ENCODE measurements at regions not wholly inside any gene's neighbourhood (a gene's known extent, or its start where the extent isn't known, plus 50 kb on each side); places are given as distances from the start of the nearest gene placed in this dataset.
A peak's percentile ranks its signal among the peaks of the same experiment; 100 is the strongest.
"Not testable (repeated sequence)": the region's sequence is repeated elsewhere in the genome, so short reads cannot be mapped to it uniquely, and the experiment has no call there.

- DNase-seq; intact Hi-C loops (cut with DNase I): not testable (repeated sequence)
- peaks cover 0 to 19% (median 0%) of the 10 kb centered on the region in 4 donors for H3K27me3 ChIP-seq
Observed at GRCh38 chr14:106153362-106153955, 627.1 kb downstream of the TMEM121 start.

GRCh38 chr14:106163316-106163715 is 636.9 kb downstream of the TMEM121 start:
- TF ChIP-seq POLR2A (IDR thresholded peaks at IDR 0.05) (no peak), CTCF (IDR thresholded peaks at IDR 0.05) (no peak)
- Histone ChIP-seq H3K27me3 (peaks cover 0 to 18% (median 0%) of the 10 kb centered on the region in 4 donors), H3K4me1 (no peaks in the 10 kb centered on the region), H3K9me3 (no peaks in the 10 kb centered on the region), H3K36me3 (no peaks in the 10 kb centered on the region), H3K27ac (no peak overlapping the region), H3K4me3 (no peak overlapping the region)
- WGBS, 2 donors, result 72% methylated on average over 3 of the region's 3 CpGs; no CpG with 5 or more reads in 1 of the 2 donors
- intact Hi-C loops (cut with DNase I), result no loop called here
- no peak for DNase-seq

More at GRCh38 chr14:106153362-106153955, 627.1 kb downstream of the TMEM121 start:
- not testable (repeated sequence) for H3K4me3 ChIP-seq, H3K27ac ChIP-seq, H3K9me3 ChIP-seq, H3K36me3 ChIP-seq, H3K4me1 ChIP-seq
- TF ChIP-seq CTCF (IDR thresholded peaks at IDR 0.05), result peak; percentile 55 to 89 (median 78)
- 14 to 32% methylated on average over 13 to 14 of the region's 17 CpGs for WGBS, 2 donors

- H3K9me3 ChIP-seq; H3K27ac ChIP-seq; H3K36me3 ChIP-seq; DNase-seq; H3K4me1 ChIP-seq; intact Hi-C loops (cut with DNase I); H3K4me3 ChIP-seq: not testable (repeated sequence)
- WGBS, 2 donors, result 53 to 60% methylated on average over 3 of the region's 3 CpGs
- H3K27me3 ChIP-seq, result peaks cover 0 to 19% (median 0%) of the 10 kb centered on the region in 4 donors
Observed at GRCh38 chr14:106163812-106164211, 637.4 kb downstream of the TMEM121 start.

- no peaks in the 10 kb centered on the region for H3K36me3 ChIP-seq
- no peak overlapping the region for H3K27ac ChIP-seq
- intact Hi-C loops (cut with DNase I), result no loop called here
- no peaks in the 10 kb centered on the region for H3K4me1 ChIP-seq
- DNase-seq, result no peak
- H3K9me3 ChIP-seq, result no peaks in the 10 kb centered on the region
- H3K4me3 ChIP-seq, result no peak overlapping the region
- TF ChIP-seq POLR2A (IDR thresholded peaks at IDR 0.05) (no peak), CTCF (IDR thresholded peaks at IDR 0.05) (no peak)
- WGBS, 2 donors, result 62 to 64% methylated on average over 3 of the region's 3 CpGs
- H3K27me3 ChIP-seq, result peaks cover 0 to 19% (median 0%) of the 10 kb centered on the region in 4 donors
Observed at GRCh38 chr14:106166232-106166631, 639.8 kb downstream of the TMEM121 start.

- Histone ChIP-seq H3K9me3 (no peaks in the 10 kb centered on the region), H3K27me3 (peaks cover 0 to 19% (median 0%) of the 10 kb centered on the region in 4 donors), H3K4me3 (no peak overlapping the region), H3K27ac (no peak overlapping the region), H3K4me1 (no peaks in the 10 kb centered on the region), H3K36me3 (no peaks in the 10 kb centered on the region)
- no peak for DNase-seq
- intact Hi-C loops (cut with DNase I), result no loop called here
- 52 to 58% methylated on average over 10 of the region's 10 CpGs for WGBS, 2 donors
- TF ChIP-seq CTCF (IDR thresholded peaks at IDR 0.05) (no peak), POLR2A (IDR thresholded peaks at IDR 0.05) (no peak)
Observed at GRCh38 chr14:106166650-106167204, 640.3 kb downstream of the TMEM121 start.
